GM18873 (cell line): ENCODE measurements at regions not wholly inside any gene's neighbourhood (a gene's known extent, or its start where the extent isn't known, plus 50 kb on each side); places are given as distances from the start of the nearest gene placed in this dataset.

Source experiments
- ATAC-seq: cut with Tn5 transposase; IDR thresholded peaks from one replicate; pipeline ENCODE4 v1.9.1; 2021; ENCODE audit warnings: mild to moderate bottlenecking, moderate library complexity, moderate number of reproducible peaks; ENCODE audit not compliant: unreplicated experiment, low FRiP score

DNA sequence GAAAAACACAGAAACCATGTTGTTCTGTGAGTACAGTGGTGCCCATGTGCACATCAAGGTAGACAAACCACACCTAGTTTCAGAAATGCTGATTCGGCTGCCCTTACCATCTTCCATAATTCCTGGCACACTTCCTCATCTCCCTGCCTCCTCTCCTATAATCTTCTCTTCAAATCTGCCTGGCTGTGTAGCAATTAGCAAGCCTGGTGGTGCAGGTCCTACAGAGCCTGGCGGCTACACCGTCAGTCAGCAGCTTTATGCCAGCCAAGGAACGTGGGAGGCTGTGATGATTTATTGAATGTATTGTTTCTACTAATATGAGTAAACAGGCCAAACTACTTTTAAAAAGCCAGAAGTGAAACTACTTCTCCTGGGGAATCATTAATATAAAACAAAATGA, 106.8 kb downstream of the SEMA6D start:
- no peak for ATAC-seq

DNA sequence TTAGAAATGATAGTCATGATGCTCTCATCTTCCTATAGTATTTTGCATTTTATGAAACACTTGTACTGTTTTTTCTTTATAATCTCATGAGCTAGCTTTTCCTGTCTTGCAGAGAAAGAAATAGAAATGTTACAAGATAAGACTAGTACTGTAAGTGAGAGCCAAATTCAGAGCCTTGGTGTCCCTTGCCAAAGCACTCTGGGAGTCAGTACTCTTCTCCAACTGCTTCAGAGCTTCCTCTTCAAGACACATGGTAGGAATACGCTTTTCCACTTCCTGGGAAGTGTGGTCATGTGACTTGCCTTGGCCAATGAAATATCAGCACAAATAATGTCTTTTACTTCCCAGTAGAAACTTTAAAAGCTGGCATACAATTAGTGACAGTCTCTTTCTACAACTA, 112.4 kb downstream of the SEMA6D start:
- ATAC-seq: no peak

DNA sequence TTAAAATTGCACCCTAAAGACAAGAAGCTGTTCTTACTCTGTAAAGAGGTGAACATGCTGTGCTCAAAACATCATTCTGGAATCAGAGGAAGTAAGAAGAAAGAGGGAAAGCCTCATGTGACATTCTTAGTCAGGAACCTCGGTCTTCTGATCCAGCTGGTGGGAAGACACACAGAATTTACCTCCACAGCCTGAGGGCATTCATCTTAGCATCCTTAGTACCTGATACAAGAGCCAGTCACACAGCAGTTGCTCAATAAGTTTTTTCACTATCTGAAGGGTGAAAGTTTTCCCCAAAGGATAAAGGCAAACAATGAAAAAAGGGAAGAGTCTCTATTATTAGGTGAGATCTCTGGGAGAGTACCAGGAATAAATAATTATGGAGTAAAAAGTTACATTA, 116.8 kb downstream of the SEMA6D start:
- ATAC-seq: no peak

DNA sequence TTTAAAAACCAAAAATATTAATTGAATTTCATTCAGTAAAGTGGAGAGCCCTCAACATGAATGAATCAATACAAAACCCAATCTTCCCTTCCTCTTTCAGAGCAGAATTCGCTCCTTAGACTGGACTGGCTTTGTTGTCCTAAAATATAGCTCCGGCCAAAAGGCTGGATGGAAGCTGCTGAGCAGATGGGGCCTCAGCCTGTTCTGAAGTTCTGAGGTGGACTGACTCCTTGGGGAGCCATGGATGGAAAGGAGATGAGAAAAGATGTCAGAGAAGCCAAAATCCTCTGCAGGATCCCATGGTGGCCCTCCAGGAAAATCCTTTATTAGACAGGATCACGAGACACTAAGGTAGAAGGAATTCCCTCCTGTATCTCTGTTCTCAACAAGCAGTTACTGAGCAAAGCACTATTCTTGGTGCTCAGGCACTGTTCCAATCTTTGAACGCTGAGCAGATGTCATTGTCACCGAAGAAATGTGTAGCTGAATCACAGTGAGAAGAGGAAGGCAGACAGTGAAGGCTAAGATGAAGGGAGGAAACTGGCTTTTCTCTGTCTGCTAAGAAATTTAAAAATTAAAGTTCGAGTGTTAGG, 122.0 kb downstream of the SEMA6D start:
- no peak for ATAC-seq

DNA sequence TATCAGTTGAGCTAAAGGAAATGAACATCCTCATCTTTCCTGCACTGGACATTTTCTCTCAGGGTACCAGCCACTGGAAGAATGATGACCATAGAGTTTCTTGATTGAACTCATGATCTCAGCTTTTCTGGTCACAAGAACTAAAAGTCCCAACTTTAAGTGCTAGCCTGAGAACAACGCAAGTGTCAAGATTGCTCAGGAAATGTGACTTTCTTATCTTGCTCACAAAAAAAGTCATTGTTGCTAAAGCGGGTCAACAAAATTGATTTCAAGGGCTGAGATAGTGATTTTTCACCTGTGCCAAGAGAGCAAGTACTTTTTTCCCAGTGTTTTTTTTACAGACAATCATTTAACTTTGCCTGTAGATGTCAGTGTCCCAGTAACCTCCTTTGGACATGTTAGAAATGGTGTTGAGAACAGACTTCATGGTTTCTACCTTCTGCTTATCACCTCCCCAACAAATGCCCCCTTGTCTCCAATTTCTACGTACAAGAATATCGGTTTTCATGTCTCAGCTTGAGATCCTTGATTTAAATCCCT, 125.9 kb downstream of the SEMA6D start:
- ATAC-seq: no peak

DNA sequence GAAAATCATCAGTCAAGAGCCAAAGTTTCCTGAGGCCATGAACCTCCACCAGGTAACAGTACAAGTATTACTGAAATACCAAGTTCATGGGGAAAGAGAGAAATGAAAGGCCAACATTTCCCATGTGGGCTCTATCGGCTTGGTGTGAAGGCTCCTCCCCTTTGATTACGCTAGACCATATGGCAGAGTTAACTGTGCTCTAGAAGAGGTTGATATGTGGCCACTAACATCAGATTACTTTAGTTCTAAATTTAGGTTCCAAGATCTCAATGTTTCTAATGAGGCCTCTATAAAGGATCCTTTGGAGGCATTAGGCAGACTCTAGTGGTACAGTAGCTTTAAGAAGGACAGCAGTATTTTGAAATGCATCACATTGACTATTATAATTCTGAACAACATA, 127.1 kb downstream of the SEMA6D start:
- no peak for ATAC-seq

DNA sequence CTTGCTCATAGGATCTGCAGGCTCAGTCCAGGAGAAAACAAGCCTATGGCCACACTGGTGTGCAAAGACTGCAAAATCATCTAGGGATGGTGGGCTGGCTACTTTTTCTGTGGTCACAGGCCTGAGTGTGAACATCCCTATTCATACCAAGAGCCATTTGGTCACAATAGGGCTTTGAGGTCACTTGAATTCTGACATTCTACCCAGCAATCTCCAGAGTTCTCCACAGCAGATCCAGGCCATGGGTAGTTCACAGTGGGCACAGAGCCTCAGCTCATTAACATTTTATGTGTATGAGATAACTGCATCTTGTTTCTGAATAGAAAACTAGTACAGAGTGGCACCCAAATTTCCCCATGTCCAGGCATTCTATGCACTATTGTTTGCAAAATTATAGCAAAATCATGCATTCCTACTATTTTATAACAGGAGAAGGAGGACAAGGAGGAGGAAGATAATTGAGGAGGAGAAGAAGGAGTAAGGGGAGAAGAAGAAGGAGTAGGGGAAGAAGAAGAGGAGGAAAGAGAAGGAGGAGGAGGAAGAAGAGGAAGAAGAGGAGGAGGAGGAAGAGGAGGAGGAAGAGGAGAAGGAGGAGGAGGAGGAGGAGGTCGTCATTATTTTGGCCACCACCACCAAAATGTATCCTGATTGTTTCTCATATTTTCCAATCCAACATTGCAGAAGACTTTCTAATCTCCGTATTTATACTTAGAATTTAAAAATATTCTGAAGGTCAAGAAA, 129.0 kb downstream of the SEMA6D start:
- ATAC-seq: no peak

DNA sequence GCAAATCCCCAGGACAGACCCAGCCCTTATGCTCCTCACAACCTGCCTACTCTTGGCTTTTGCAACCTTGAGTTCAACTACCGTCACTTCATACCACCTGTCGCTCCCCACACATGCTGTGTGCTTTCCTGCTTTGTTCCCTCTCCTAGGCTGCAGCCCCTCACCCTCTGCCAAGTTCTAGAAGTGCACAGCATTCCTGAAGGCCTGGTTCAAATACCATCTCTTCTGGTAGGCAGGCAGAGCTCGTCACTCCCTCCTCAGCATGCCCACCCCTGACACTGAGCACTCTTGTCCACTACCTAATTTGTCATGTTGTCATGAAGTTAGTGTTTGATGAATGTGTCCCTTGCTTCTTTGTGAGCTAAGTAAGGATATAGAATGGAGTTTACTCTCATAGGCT, 129.6 kb downstream of the SEMA6D start:
- no peak for ATAC-seq

DNA sequence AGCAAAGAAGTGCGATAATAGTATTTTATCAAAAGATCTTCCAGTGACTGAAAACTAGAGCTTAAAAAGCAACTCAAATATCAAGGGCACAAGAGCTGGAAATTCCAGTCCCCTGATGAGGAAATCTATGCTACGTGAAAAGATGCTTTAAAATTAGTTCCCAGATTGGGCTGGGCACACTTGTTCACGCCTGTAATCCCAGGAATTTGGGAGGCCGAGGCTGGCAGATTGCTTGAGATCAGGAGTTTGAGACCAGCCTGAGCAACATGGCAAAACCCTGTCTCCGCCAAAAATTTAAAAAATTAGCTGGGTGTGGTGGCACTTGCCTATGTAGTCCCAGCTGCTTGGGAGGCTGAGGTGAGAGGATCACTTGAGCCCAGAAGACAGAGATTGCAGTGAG, 138.8 kb downstream of the SEMA6D start:
- no peak for ATAC-seq

DNA sequence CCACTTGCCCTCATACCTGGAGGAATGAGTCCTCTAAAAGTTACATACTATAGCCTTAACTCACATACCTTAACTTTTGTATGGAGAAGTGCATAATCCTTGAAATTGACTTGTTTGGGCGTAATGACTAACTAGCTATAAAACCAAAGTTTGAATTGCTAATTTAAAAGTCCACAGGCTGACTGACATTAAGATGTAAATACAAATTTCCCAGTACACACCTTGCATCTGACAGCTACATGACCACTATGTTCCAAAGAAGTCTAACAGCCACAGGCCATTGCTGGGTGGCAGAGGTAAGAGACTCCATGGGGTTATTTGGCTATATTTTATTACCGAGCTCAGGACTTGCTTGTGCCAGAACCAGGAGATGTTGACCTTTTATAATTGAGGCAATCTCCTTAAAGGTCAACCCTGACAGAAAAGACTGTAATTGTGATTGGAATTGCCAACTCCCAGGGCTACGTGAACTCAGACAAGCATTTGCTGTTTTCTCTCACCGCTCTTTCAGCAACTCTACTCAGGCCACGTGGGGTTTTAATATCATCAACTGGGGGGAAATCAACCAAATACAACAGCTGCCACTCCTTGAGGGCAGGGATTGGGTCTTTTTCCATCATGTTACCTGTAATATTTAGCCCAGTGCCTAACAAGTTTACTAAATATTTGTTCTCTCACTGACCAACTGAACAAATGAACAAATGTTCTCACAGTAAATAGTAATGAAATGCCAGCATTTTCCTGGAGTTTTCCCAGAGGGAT, 139.9 kb downstream of the SEMA6D start:
- no peak for ATAC-seq

DNA sequence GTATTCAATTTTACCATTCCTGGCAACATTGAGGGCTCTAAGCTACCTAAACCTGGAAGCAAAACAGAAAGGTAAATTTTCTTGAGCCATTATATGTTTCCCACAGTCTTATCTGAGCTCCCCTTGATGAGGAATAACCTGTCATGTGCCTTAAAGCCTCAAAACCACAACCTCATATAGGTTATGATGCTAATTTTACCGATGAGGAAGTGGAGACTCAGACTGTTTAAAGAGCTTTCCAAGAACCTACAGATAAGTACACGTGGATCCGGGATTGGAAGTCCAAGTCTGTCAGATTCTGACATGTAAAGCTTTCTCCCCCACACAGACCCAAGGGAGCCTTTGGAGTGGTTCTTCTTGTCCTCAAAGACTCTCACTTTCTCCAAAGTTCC, 140.5 kb downstream of the SEMA6D start:
- no peak for ATAC-seq

DNA sequence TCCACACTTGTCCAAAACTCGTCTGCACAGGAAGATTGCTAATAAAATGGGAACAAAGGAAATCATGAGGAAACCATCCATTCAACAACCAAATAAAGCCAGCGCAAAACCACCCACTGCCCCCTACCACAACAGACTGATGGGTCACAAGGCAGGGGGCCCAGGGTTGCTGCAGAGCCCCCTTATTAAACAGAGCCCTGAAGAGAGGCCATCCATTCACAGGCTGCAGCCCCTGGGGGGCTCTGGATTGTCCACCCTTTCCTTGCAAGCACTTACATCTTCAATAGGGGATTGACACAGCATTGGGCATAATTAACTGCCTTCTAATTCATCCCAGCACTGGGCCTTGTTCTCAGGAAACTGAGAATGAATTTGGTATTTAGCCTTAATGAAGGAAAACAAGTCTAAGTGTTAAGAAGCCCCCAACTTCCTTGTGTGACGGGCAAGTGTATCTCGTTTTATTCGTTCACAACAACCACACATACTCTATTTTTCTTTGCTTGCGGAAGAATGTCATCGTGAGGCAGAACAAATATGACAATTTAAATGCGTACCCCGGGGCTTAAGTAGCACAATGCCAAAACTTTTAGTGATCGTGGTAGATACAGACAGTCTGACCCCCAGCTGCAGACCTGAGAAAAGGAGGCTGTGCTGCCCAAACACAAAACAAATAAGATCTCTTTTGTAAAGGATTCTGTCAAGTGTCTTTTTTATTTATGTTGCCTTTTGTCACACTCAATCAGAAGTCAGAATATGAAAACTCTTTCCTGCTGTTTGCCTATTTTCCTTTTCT, 144.0 kb downstream of the SEMA6D start:
- ATAC-seq: no peak

DNA sequence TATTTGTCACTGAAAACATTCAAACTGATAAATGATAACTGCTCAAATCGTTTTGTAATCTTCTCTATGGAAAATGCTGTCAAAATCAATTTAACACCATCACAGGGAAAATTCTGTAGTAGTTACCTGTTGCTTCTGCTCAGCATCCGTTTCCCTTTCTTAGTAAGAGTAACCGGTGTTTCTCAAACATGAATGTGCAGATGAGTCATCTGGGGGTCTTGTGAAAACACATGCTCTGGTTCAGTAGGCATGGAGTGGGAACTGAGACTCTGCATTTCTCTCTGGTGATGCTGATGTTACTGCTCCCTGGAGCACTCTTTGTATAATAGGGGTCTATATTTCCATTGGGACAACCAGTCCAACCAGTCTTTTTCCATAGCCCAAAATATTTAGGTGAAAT, 145.1 kb downstream of the SEMA6D start:
- ATAC-seq: no peak

DNA sequence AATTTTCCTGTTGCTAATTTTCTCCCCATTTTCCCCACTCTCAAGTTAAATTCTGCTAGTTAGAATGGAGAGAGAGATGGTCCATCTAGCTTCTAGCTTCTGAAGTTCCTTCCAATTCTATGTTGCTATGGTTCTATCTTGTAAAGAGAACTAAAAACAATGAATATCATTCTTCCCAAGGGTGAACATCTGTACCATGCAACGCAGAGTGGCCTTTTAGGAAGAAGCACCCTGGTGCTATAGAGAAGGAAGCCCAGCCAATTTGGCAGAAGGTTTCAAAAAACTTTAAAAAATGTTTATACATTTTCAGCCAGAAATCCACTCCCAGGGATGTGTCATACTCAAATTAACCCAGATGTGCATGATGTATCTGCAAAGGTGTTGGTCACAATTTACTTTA, 149.1 kb downstream of the SEMA6D start:
- ATAC-seq: no peak

DNA sequence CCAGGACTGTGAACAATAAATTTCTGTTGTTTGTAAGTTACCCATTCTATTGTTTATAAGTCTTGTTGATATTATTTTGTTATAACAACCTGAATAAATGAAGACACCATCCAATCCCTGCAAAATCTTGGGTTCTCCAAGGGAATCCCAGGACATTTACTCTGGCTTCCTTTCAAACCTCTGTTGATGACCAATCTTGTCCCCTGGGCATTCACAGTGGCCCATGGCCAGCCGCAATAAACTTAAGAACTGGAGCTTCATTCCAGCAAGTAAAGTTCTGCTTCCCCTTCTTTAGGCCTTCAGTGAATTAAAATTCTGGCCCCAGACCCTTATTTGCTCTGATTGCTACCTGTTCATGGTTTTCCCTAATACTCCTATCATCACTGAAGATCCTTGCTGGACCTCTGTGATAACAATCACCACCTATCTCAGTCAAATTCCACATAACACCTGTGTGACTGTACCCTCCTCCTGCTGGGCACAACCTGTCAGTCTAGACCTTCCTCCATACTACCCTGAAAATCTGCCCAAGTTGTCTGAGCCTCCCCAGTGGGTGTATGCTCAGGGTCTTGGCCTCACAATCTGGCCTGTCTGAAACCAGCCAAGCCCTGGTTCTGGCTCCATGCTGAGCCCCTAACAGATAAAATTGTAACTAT, 153.1 kb downstream of the SEMA6D start:
- no peak for ATAC-seq

DNA sequence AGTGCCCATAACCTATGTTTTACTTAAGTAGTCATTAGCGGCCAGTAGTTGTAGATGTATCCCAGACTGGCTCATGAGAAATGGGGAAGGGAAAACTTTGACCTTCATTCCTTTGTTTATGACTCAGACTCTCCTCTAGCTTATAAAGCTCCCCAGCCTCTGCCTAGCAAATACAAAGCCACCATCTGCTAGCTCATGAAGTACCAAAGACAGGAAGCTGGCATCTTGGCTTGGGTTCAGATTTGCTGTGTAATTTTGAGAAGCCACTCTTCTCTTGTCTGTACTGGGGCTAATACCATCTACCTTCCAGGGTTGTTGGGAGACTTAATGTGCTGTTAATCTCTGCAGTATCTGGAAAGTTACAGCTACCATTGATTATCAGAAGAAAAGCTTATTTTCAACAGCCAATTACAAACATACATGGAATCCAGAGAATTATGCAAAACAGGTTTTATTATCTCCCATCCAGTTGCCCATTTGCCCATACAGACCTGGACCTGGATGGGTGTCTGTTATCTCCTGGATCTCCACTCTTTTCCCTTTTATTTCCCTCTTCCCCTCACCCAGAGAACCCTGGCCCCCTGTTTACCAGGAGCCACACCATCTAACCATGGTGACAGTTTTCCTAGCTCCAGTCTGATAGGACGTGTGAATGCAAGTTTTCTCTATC, 153.8 kb downstream of the SEMA6D start:
- no peak for ATAC-seq

DNA sequence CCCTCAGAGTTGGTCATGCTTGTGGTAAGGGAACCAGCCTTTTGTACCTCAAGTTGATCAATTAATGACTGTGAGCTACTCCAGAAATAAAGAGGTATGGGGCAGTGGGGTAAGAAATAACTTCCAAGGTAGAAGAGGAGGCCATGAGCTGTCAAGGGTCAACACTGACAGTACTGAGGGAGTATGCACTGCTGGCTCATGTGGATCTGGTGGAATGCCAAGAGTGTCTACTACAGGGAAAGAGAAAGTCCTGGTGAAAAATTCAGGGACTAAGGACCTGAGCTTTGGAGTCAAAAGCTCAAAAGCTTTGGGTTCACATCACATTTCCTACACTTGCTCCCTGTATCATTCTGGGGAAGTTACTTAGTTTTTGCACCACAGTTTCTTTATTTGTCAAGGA, 154.9 kb downstream of the SEMA6D start:
- ATAC-seq: no peak

DNA sequence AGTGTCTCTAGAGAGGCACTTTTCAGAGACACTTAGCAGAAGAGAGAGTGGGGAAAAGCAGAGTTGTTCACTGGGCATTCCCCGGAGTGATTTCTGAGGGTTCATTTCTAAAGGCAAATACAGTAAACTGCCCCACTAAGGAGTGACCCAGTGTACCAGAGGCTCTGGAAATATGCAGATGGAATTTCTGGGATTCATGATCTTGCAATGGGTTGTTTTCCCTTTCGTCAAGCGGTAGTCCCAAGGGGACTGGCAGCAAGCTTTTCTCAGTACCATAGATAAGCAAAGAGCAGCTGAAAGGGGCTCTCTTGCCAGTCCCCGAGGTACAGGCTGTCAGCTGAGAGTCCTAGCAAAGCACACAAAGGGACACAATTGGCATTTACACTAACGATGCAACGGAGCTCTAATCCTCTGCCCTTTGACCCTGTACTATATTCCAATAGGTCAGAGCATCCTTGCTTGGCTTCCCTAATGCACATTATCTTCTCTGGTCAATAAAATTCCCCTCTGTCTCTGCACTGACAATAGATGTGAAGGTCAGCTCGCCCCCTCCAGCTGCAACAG, 155.6 kb downstream of the SEMA6D start:
- ATAC-seq: no peak

DNA sequence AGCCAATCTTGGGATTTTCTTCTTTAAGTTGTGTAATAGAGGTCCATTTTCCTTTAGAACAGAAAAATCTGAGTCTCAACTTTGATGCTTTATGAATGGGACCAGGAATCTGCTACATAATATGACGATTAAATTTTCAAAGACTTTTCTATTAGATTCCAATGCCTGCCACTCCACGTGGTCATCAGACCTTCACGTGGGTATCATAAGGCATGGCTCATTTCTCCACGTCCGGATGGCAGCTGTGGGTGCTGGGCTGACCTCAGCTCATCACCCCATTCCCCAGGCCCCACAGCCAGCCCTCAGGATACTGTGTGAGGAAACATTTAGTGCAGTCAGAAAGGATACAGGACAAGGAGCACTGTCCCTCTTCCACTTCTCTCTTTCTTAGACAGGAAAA, 159.7 kb downstream of the SEMA6D start:
- no peak for ATAC-seq
